ENCODE measurements at regions not wholly inside any gene's neighbourhood (a gene's known extent, or its start where the extent isn't known, plus 50 kb on each side); places are given as distances from the start of the nearest gene placed in this dataset.
"Not testable (repeated sequence)": the region's sequence is repeated elsewhere in the genome, so short reads cannot be mapped to it uniquely, and the experiment has no call there.

DNA sequence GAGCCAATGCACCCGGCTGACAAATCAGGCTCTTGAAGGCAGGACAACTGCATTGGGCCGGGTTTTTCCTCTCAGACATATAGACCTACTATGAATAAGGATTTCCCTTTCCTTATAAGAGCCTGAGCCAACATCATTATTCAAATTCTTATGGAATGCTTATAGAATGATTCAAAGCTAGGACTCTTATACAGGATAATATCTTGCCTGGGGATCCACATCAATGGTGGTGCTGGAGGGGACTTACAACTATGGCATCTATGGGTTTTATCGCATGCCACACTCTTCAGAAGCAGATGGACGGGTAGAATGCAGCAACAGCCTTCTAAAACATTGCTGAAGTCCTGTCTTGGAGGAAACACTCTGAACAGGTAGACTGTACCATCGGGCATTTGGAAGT, 296.8 kb upstream of the KYNU start:
- no peak for DNase-seq (ENCODE audit: low read depth)

DNA sequence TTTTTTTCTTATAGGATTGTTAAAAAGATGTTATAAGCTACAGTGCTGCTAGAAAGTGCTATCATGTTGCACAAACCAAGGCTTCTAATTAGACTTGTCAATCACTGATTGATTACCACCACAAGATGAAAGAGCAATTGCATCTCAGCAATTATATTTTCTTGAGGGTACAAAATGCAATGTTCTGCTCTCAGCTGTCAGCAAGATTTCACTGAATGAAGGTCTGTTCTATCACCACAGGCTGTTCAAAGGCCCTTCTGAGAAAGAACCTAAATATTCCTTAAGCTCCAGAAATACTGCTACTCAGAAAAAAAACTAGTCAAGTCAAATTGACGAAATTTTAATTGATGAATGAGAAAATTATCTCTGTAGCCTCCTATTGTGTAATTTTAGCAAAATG, 301.9 kb upstream of the KYNU start:
- no peak for DNase-seq (ENCODE audit: low read depth)

DNA sequence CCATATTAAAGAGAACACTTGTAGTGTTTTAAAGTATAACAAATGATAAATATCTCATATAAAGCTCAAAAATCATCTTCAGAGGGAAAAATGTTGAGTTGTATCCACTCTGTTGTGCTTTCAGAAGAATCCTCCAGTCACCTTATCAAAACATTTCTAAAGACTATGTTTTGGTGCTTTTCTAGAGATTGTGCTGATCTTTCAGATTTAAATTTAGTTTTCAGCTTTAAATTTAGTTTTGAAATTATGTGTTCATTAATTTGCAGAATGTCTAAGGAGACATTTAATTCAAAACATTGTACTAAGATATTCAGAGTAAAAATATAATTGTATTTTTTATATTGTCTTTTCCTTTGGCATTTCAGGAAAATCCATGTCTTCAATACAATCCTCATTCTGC, 303.1 kb upstream of the KYNU start:
- no peak for DNase-seq (ENCODE audit: low read depth)

DNA sequence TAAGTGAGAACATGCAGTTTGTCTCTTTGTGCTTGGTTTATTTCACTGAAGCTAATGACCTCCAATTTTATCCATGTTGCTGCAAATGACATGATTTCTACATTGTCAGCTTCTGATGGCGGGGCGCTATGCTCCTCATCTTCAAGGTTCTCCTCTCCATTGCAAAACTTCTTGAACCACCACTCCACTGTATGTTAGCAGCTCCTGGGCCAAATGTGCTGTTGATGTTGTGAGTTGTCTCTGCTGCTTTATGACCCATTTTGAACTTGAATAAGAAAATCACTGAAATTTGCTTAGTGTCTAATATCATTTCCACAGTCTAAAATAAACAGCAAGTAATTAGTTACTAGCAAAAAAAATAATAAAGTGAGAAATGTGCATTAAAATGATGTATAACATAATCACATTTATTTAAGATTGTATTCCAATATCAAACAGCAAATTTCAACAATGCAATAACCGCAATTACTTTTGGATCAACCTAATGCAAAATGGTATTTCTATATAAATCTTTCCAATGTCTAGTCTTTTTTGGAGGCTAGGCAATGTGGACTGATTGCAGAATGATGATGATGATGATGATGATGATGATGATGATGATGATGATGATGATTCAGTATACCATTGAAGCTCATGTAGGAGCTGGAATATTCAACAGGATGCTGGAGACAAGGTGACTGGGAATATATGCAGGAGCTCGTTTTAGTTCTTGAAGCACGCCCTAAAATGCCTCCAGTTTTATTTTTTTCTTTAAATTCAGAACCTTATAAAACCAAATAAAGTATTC, 304.9 kb upstream of the KYNU start:
- no peak for DNase-seq (ENCODE audit: low read depth)

DNA sequence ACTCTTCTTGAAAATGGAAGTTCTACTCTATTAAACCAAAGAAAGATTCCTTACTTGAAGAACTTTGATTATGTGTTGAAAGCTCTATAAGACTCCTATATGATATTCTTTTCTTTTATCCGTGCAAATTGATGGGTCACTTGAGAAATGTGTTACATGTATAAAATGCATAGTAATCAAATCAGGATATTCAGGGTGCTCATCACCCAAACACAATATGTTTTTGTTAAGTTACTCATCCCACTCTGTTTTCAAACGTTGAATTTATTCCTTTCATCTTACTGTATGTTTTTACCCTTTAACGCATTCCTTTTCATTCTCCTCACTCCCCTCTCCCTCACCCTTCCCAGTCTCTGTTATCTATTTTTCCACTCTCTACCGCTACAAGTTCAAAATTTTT, 305.5 kb upstream of the KYNU start:
- DNase-seq (ENCODE audit: low read depth) = no peak

DNA sequence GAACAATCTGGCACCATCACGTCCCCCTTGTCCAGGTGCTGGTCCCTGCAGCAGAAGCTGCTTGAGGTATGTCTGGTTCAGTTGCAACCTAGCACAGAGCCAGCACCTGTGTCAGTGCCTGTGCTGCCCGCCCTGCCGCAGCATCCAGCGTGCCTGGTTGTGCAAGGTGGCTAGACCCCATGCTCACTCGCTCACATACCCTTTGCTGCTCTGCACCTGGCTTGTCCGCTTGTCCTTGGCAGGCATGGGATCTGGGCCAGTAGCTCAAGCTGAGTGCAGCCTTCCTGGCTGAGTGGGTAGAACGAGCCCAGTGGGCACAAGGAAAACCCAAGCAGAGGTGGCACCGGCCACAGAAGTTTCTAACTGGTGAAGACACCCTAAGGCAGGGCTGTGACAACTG, 314.6 kb upstream of the KYNU start:
- no peak for DNase-seq (ENCODE audit: low read depth)

DNA sequence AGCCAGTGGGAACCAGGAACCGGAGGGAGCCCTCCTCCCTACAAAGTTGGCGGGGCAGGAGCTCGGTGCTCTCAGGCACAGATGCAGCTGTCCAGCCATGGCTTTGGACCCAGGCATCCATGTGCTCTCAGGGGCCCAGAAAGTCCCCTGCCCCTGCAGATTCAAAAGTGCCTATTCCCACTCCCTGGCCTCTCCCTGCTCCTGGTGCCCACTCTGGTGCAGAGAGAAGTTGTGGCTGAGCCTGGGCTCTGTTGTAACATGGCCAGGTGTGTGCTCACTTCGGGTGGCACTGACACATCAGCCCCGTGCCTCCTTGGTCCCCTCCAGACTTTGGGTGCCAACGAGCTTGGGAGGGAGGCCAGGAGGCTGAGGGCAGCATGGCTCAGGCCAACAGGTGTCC, 315.8 kb upstream of the KYNU start:
- DNase-seq (ENCODE audit: low read depth) = no peak

DNA sequence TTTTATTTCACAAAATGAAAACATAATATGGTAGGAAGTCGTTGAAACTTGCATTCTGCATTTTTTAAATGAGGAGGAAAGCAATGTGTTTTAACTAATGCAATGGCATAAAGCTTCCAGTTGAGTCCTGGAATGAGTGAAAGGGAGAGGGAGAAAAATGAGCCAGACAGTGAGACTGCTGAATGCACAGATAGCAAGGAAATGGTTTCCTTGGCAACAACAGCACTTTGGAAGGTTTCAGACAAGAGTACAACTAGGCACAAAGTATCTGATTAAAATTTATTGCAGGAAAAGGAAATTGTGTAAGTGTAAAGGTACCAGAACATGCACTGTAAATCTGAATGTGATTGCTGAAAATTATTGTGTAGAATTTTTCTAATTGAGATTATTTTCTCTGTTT, 320.1 kb upstream of the KYNU start:
- no peak for DNase-seq (ENCODE audit: low read depth)

DNA sequence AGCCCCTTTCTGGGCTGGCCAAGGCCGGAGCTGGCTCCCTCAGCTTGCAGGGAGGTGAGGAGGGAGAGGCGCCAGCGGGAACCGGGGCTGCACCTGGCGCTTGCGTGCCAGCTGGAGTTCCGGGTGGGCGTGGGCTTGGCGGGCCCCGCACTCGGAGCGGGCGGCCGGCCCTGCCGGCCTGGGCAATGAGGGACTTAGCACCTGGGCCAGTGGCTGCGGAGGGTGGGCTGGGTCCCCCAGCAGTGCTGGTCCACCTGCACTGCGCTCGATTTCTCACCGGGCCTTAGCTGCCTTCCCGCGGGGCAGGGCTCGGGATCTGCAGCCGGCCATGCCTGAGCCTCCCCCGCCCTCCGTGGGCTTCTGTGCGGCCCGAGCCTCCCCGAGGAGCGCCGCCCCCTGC, 331.5 kb upstream of the KYNU start:
- DNase-seq (ENCODE audit: low read depth) = not testable (repeated sequence)

DNA sequence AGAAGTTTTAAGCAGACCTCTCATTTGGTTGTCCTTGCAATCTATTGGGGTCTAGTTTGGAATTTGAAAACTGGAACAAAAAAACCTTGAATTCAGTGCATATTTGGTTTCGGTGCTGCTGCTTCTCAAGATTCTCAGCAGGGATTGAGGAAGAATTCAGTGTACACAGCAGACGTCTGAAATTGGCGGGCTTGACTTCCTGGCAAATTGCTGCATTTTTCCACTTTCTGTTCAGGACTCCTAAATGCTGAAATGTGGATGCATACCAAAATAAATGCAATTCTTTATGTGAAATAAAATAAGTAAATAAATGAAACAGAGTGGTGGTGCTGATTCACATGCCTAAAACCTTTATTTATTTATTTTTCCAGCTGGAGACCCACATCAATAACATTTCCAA, 332.4 kb upstream of the KYNU start:
- DNase-seq (ENCODE audit: low read depth) = no peak

DNA sequence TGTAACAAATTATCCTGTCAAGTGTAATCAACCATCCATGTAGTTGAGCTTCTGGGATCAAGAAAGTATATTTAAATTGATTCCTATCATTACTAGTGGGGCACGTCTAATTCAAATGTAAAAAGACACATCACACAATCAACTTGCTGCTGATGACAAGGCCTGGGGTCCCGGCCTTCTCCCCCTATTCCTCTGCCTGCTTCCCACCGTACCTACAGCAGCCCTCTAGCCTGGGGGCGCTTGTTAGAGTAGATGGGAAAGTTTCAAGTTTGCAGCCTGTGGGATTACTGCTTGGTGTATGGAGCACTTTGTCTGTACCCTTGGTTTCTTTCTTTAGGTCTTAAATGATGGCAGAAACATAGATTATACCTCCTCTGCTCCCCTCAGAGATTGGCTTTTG, 333.3 kb upstream of the KYNU start:
- DNase-seq (ENCODE audit: low read depth) = no peak

DNA sequence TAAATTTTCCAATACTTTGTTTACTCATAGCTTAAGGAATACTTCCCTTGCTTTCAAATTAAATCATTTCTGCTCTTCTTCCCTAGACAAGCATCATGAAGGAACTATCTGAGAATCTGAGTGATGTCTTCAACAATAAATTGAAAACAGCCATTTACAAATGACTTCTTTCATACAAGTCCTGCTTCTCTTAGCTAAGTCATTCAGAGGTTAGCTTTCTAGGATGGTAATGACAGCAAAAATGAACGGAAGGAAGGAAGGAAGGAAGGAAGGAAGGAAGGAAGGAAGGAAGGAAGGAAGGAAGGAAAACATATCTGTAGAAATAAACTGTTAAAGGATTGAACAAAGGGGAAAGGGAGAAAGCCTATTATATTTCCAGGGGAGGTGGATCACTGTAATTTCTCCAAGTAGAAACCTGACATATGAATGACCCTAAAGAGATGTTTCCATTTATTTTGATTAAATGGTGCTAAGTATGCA, 335.0 kb upstream of the KYNU start:
- no peak for DNase-seq (ENCODE audit: low read depth)

DNA sequence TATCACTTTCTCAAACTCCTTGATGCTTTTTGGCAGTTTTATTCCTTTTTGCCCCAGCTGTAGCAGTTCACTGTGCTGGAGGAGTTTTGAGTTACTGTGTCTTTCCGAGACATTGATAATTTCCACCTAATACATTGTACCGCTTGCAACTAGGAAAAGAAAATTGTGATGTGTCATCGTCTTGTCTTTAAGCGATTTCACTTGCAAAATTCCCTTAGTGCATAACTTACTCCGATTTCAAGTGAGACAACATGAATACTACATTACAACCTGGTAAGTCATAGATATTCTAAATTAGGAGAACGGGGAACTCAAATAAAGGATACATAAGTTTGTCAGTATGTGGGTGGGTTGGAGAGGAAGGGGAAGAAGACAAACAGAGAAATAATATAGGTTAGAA, 340.5 kb upstream of the KYNU start:
- DNase-seq (ENCODE audit: low read depth) = no peak

DNA sequence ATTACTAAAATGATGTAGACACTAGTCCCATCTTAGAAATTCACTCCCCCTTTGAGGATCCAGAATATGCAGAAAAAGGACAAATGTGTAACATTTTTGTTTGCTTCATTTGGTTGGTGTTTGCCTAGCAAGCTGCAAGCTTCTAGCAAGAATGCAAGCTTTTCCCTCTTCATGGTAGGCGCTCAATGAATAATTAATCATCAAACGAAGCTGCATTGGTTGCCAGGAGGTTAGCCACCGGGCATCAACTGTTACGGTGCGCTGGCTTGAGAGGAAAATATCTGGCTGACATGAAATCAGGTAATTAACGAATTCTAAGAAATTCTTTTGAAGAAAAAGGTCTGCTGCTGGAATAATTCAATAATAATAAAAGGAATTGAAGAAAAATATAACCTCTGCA, 341.0 kb upstream of the KYNU start:
- no peak for DNase-seq (ENCODE audit: low read depth)

DNA sequence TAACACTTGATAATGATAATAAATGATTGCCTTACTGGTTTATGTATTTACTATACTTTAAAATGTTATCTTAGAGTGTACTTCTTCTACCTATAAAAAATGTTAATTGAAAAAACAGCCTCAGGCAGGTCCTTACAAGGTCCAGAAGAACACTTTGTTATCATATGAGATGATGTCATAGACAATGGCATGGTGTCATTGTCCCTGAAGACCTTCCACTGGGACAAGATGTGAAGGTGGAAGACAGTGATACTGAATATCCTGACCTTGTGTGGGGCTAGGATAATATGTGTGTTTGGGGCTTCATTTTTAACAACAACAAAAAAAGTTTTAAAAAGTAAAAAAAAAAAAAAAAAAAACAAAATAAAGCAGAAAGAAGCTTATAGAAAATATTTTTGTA, 342.2 kb upstream of the KYNU start:
- DNase-seq (ENCODE audit: low read depth) = no peak

DNA sequence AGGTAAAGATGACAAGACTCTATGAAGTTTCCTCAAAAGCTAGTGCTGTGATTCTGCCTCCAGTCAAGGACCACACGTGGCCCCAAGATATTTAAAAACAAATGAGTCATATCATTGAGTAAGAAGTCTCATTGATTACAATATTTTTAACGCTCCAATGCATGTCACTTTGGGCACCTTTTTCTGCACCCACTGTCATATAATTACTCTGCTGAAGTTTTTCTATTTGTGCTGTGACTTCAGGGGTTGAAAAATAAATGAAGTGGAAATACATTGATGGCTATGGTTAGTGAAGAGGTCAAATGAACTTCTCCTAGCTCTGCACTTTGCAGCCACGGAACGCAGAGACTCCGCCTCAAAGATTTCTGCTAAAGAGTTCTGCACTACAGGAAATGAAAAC, 344.3 kb upstream of the KYNU start:
- no peak for DNase-seq (ENCODE audit: low read depth)

DNA sequence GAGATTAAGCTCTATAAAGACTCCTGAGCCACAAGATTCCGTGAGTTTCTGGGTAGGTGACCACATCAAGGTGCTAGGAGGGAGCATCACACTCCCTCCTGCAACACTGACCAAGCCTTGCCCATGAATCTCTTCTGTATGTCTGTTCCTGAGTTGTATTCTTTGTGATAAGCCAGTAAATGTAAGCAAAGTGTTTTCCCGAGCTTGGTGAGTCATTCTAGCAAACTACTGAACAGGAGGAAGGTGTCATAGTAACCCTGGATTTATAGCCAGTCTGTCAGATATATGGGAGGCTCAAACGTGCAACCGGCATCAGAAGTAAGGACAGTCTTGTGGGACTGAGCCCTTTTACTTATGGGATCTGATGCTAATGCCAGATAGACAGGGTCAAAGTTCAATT, 346.1 kb upstream of the KYNU start:
- no peak for DNase-seq (ENCODE audit: low read depth)

DNA sequence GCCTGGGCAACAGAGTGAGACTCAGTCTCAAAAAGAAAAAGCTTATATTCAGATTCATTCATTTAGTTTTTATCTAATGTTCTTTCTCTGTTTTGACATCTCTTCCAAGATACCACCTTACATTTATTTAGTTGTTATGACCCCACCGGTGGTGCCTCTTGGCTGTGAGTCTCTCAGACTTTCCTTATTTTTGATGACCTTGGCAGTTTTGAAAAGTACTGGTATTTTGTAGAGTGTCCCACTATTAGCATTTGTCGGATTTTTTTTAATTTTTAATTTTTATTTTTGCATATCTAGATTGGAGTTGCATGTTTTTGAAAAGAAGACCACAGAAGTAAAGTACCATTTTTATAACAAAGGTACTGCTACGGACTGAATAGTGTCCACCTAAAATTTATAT, 351.7 kb upstream of the KYNU start:
- DNase-seq (ENCODE audit: low read depth) = no peak

DNA sequence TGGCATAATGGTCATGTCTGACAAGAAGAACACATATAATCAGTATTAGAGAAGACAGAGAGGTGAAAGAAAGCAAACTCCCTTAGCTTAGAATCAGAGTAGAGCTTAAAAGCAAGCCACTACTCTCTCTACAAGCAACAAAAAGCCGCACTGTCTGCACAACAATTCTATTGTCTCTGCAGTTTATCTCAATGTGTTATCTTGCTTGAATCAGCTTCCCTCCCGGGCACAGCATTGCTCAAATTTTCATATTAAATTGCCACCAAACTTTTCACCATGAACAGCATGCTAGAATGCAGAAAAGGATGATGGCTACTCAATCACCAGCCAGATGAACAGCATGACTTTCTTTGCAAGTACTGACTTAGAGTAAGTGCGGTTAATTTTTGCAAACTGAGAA, 356.0 kb upstream of the KYNU start:
- DNase-seq (ENCODE audit: low read depth) = no peak

DNA sequence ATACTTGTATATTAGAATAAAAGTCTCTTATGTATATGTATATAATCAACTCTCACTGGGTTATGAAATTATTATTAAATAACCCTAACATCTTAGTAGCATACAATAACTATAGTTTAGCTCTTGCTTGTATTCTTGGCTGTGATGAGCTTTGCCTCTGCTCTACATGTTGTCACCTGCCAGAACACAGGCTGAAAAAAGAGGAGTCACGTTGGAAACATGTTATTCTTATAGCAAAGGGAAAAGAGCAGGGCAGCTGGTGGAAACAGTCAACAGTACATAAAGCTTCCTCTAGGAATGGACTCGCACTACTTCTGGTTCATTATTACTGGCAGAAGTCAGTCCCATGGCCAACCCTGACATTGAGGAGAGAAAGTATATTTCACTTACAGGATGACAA, 362.0 kb upstream of the KYNU start:
- DNase-seq (ENCODE audit: low read depth) = no peak

DNA sequence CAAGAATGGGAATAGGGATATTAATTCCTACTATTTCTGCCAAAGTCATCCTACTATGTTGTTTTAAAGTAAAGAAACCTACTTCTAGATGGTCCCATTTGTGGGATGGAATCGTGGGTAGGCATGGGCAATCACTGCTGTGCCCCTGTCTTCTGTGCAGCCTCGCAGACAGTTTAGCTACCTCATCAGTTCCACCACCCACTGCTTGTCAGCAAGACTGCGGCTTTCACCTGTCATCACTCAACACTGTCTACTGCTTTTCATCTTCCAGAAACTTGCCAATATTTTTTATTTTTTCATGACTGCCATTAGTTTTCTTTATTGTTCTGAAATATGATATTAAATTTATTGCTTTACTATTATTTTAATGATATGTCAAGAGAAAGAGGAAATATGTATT, 368.1 kb upstream of the KYNU start:
- no peak for DNase-seq (ENCODE audit: low read depth)

DNA sequence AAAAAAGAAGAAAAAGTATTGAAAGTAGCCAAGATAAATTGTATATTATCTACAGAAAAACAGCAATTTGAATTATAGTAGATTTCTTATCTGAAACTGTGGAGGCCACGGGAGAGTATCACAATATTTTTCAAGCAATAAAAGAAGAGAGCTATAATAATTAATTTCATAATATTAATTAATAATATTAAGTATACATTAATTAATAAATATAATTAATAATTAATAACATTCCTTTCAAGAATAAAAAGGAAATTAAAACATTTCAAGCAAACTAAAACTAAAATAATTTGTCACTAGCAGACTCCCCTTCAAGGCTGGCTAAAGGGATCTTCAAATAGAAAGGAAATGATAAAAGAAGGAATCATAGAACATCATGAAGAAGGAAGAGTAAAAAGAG, 372.7 kb upstream of the KYNU start:
- no peak for DNase-seq (ENCODE audit: low read depth)

DNA sequence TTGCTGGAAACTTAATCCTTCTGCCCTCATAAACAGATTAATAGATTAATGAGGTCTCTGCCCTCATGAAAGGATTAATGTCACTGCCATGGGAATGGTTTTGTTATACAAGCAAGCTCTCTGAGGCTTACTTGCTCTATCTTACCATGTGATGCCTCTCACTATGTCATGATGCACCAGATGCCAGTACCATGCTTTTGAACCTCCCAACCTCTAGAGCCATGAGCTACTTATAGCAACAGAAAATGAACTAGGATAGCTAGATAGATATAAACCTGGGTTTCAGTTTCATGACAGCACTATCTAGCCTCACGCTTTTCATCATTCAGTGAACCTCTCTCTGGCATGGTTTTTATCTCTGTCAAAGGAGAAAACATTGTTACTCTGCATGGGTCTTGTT, 371.6 kb upstream of the LRP1B start:
- no peak for DNase-seq (ENCODE audit: low read depth)

DNA sequence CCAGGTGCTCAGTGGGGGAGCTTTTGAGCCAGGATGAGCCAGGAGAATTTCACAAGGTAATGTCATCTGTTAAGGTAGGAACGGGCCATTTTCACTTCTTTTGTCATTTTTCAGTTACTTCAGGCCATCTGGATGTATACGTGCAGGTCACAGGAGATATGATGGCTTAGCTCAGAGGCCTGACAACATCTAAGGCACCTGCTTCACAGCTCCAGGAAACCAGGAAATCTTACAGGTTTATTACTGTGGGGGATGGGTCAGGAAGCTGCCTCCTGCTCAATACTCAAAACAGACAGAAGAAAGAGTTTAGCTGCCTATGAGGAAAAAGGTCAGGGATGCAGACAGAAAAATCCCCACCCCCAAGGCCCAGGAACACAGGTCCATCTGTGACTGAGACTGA, 364.3 kb upstream of the LRP1B start:
- no peak for DNase-seq (ENCODE audit: low read depth)

Measured in myocyte (in vitro differentiated cells).